Stomach (tissue), 4 donors: ENCODE measurements at regions not wholly inside any gene's neighbourhood (a gene's known extent, or its start where the extent isn't known, plus 50 kb on each side); places are given as distances from the start of the nearest gene placed in this dataset.

Experiments
- CTCF ChIP-seq, 7 experiments: fragments of 450-650 bp in 4 of 7; fragments of 200-600 bp in 3 of 7; sonication (generic) in 3 of 7; IDR thresholded peaks; one replicate each; pipeline ENCODE4 v1.5.1; 2016 to 2019; ENCODE audit warnings: antibody characterized with exemption in 7 of 7, control low read depth in 2 of 7, mild to moderate bottlenecking in 1 of 7
- POLR2A ChIP-seq, 4 donors: fragments of 450-650 bp; IDR thresholded peaks; one replicate each; pipeline ENCODE4 v1.6.1; 2016; ENCODE audit warnings: antibody characterized with exemption in 4 of 4, control low read depth in 2 of 4, mild to moderate bottlenecking in 1 of 4, moderate library complexity in 1 of 4
- POLR2AphosphoS5 ChIP-seq, 3 donors: sonication (generic); formaldehyde crosslinking; IDR thresholded peaks; one replicate each; pipeline ENCODE4 v1.6.1; 2016; ENCODE audit warnings: antibody characterized with exemption in 3 of 3

GRCh38 chr6:169918239-169918953 lies 167.0 kb downstream of the ERMARD start:
- no peak for TF ChIP-seq CTCF (IDR thresholded peaks at IDR 0.05)
- no peak for TF ChIP-seq POLR2A (IDR thresholded peaks at IDR 0.05)
- no peak for TF ChIP-seq POLR2AphosphoS5 (IDR thresholded peaks at IDR 0.05)
